H1 (cell line): ENCODE measurements at regions not wholly inside any gene's neighbourhood (a gene's known extent, or its start where the extent isn't known, plus 50 kb on each side); places are given as distances from the start of the nearest gene placed in this dataset.
A peak's percentile ranks its signal among the peaks of the same experiment; 100 is the strongest.

Source experiments
- CTCF ChIA-PET: fragments of 300-600 bp; sonication (Branson Sonifier 250); formaldehyde crosslinking; loops from one replicate; lab custom pipeline; 2021; ENCODE audit not compliant: partially characterized antibody; lab: Charles Lee
- POLR2A ChIA-PET: fragments of 300-600 bp; sonication (Branson Sonifier 250); formaldehyde crosslinking; loops from one replicate; lab custom pipeline; 2021; ENCODE audit warnings: inconsistent platforms; ENCODE audit not compliant: partially characterized antibody; lab: Charles Lee
- DNase-seq, 2 experiments: peaks; one replicate each; pipeline versions ENCODE4 v3.0.0 to v3.0.0-alpha.2; 2010 to 2022; ENCODE audit warnings: low spot score in 2 of 2, low read depth in 1 of 2, mixed read lengths in 1 of 2
- FAIRE-seq: peaks from 2 replicates; lab custom pipeline; 2011; peaks lifted over from hg19 to GRCh38; lab: Jason Lieb, UNC
- H2AFZ ChIP-seq: 2 replicates; pipeline ENCODE4 v1.8.1; 2012; ENCODE audit warnings: low read length, inconsistent platforms
- H2AK5ac ChIP-seq: 2 replicates; pipeline ENCODE4 v1.6.1; 2013; ENCODE audit warnings: low read depth, low read length
- H2BK120ac ChIP-seq: replicated peaks from 2 replicates; pipeline ENCODE3; 2013; ENCODE audit warnings: low read depth, low read length, inconsistent platforms
- H2BK12ac ChIP-seq: 2 replicates; pipeline ENCODE4 v1.6.1; 2013; ENCODE audit warnings: low read depth, low read length
- H2BK15ac ChIP-seq: 2 replicates; pipeline ENCODE4 v1.6.1; 2013; ENCODE audit warnings: low read length
- H2BK20ac ChIP-seq: 2 replicates; pipeline ENCODE4 v1.6.1; 2013; ENCODE audit warnings: low read length
- H2BK5ac ChIP-seq: 2 replicates; pipeline ENCODE4 v1.6.1; 2013; ENCODE audit warnings: low read depth, low read length
- H3K14ac ChIP-seq: 2 replicates; pipeline ENCODE4 v1.6.1; 2013; ENCODE audit warnings: inconsistent platforms; ENCODE audit not compliant: insufficient read length
- H3K18ac ChIP-seq: 2 replicates; pipeline ENCODE4 v1.6.1; 2013; ENCODE audit warnings: low read length; ENCODE audit errors: extremely low read depth
- H3K23ac ChIP-seq: 2 replicates; pipeline ENCODE4 v1.6.1; 2013; ENCODE audit warnings: inconsistent platforms; ENCODE audit not compliant: insufficient read length
- H3K23me2 ChIP-seq: 2 replicates; pipeline ENCODE4 v1.6.1; 2013; ENCODE audit warnings: low read depth, low read length
- H3K27ac ChIP-seq: 2 replicates; pipeline ENCODE4 v1.6.1; 2011; ENCODE audit warnings: low read depth, low read length, inconsistent platforms
- H3K27me3 ChIP-seq, 4 experiments: replicated peaks in 1 of 4; 1 replicate in 1 of 4; 2 replicates in 3 of 4; pipeline versions ENCODE4 v1.6.1 to v1.8.1; 2011 to 2013; ENCODE audit warnings: low read length in 3 of 4, mild to moderate bottlenecking in 3 of 4, inconsistent platforms in 2 of 4, mixed read lengths in 2 of 4, moderate library complexity in 1 of 4; ENCODE audit not compliant: control insufficient read depth in 3 of 4, insufficient read depth in 3 of 4; ENCODE audit errors: extremely low read depth in 1 of 4
- H3K36me3 ChIP-seq, 4 experiments: 2 replicates each; pipeline versions ENCODE4 v1.6.1 to v1.8.1; 2011 to 2013; ENCODE audit warnings: mild to moderate bottlenecking in 4 of 4, low read length in 3 of 4, moderate library complexity in 2 of 4, control low read depth in 1 of 4, inconsistent platforms in 1 of 4; ENCODE audit not compliant: insufficient read depth in 4 of 4, control insufficient read depth in 2 of 4
- H3K4ac ChIP-seq: replicated peaks from 2 replicates; pipeline ENCODE3; 2013; ENCODE audit warnings: low read length, low read depth, mixed read lengths, inconsistent platforms; ENCODE audit not compliant: insufficient read length
- H3K4me1 ChIP-seq, 4 experiments: replicated peaks in 1 of 4; 1 replicate in 1 of 4; 2 replicates in 3 of 4; pipeline versions ENCODE4 v1.6.1 to v1.8.1; 2011 to 2013; ENCODE audit warnings: low read length in 3 of 4, inconsistent platforms in 2 of 4, mixed read lengths in 1 of 4; ENCODE audit not compliant: insufficient read depth in 4 of 4, control insufficient read depth in 3 of 4
- H3K4me2 ChIP-seq, 2 experiments: 2 replicates each; pipeline versions ENCODE4 v1.6.1 to v1.8.1; 2011 to 2013; ENCODE audit warnings: low read depth in 2 of 2, low read length in 2 of 2, control low read depth in 1 of 2, inconsistent platforms in 1 of 2, mild to moderate bottlenecking in 1 of 2; ENCODE audit not compliant: insufficient read depth in 1 of 2
- H3K4me3 ChIP-seq, 4 experiments: fragments of 200-600, 300-600 bp in 1 of 4; sonication (generic), shearing (Covaris generic), sonication (Bioruptor Twin) in 1 of 4; 2 replicates each; pipeline versions ENCODE4 v1.5.1 to v1.8.1; 2011 to 2016; ENCODE audit warnings: low read length in 4 of 4, low read depth in 3 of 4, control low read depth in 2 of 4, inconsistent platforms in 2 of 4, mild to moderate bottlenecking in 2 of 4, mixed read lengths in 1 of 4, moderate library complexity in 1 of 4; ENCODE audit not compliant: insufficient read depth in 2 of 4; ENCODE audit errors: extremely low read depth in 1 of 4
- H3K56ac ChIP-seq: replicated peaks from 2 replicates; pipeline ENCODE3; 2013; ENCODE audit warnings: low read depth, mild to moderate bottlenecking, mixed read lengths, low read length, inconsistent platforms; ENCODE audit not compliant: insufficient read length
- H3K79me1 ChIP-seq: 2 replicates; pipeline ENCODE4 v1.6.1; 2013; ENCODE audit warnings: low read depth, low read length, control low read depth
- H3K79me2 ChIP-seq, 2 experiments: 2 replicates each; pipeline versions ENCODE4 v1.6.1 to v1.8.1; 2012 to 2013; ENCODE audit warnings: low read length in 2 of 2, mild to moderate bottlenecking in 2 of 2, inconsistent platforms in 1 of 2; ENCODE audit not compliant: insufficient read depth in 2 of 2, control insufficient read depth in 1 of 2
- H3K9ac ChIP-seq, 4 experiments: replicated peaks in 1 of 4; 1 replicate in 1 of 4; 2 replicates in 3 of 4; pipeline versions ENCODE4 v1.6.1 to v1.8.1; 2011 to 2013; ENCODE audit warnings: low read depth in 3 of 4, low read length in 3 of 4, control low read depth in 2 of 4, mild to moderate bottlenecking in 2 of 4, moderate library complexity in 2 of 4, inconsistent platforms in 1 of 4; ENCODE audit errors: extremely low read depth in 1 of 4
- H3K9me3 ChIP-seq, 2 experiments: 2 replicates each; pipeline versions ENCODE4 v1.6.1 to v1.8.1; 2012 to 2013; ENCODE audit warnings: mild to moderate bottlenecking in 2 of 2, moderate library complexity in 2 of 2, control low read depth in 1 of 2, inconsistent platforms in 1 of 2, low read depth in 1 of 2, low read length in 1 of 2, mixed read lengths in 1 of 2; ENCODE audit not compliant: insufficient read depth in 2 of 2
- H4K20me1 ChIP-seq, 2 experiments: replicated peaks in 1 of 2; 2 replicates each; pipeline versions ENCODE3 to v1.8.1; 2011 to 2013; ENCODE audit warnings: inconsistent platforms in 2 of 2, low read length in 2 of 2, mild to moderate bottlenecking in 1 of 2; ENCODE audit not compliant: insufficient read depth in 2 of 2, control insufficient read depth in 1 of 2
- H4K5ac ChIP-seq: 2 replicates; pipeline ENCODE4 v1.6.1; 2013; ENCODE audit warnings: low read length, low read depth, mixed read lengths, inconsistent platforms; ENCODE audit not compliant: insufficient read length
- H4K8ac ChIP-seq: 2 replicates; pipeline ENCODE4 v1.8.0; 2013; ENCODE audit warnings: mild to moderate bottlenecking, moderate library complexity, low read length, inconsistent platforms; ENCODE audit not compliant: insufficient read depth; ENCODE audit errors: extremely low read depth
- H4K91ac ChIP-seq: replicated peaks from 2 replicates; pipeline ENCODE3; 2013; ENCODE audit warnings: low read length, mixed read lengths, inconsistent platforms; ENCODE audit not compliant: insufficient read length
- ATF2 ChIP-seq: IDR thresholded peaks from 2 replicates; pipeline ENCODE4 v1.6.1; 2012; ENCODE audit warnings: low read length, inconsistent platforms
- BACH1 ChIP-seq: IDR thresholded peaks from 2 replicates; pipeline ENCODE4 v1.6.1; 2012; ENCODE audit warnings: low read length, improper control_type of control experiment
- CREB1 ChIP-seq: IDR thresholded peaks from 2 replicates; pipeline ENCODE4 v1.6.1; 2012; ENCODE audit warnings: inconsistent platforms
- E2F6 ChIP-seq: IDR thresholded peaks from 2 replicates; pipeline ENCODE4 v1.6.1; 2012; ENCODE audit warnings: inconsistent platforms
- JUND ChIP-seq: IDR thresholded peaks from 2 replicates; pipeline ENCODE4 v1.6.1; 2011; ENCODE audit warnings: mild to moderate bottlenecking, improper control_type of control experiment, low read length
- MAX ChIP-seq: IDR thresholded peaks from 2 replicates; pipeline ENCODE4 v1.6.1; 2012; ENCODE audit warnings: inconsistent platforms
- NANOG ChIP-seq: IDR thresholded peaks from 2 replicates; pipeline ENCODE4 v1.6.1; 2011; ENCODE audit warnings: low read length, low read depth, mild to moderate bottlenecking, inconsistent platforms; ENCODE audit not compliant: insufficient read depth, poor library complexity, severe bottlenecking
- RFX5 ChIP-seq: IDR thresholded peaks from 2 replicates; pipeline ENCODE4 v1.6.1; 2011; ENCODE audit warnings: low read depth, low read length, improper control_type of control experiment, borderline replicate concordance
- TEAD4 ChIP-seq: IDR thresholded peaks from 2 replicates; pipeline ENCODE4 v1.6.1; 2012; ENCODE audit warnings: low read depth, low read length, inconsistent platforms, mixed read lengths
- YY1 ChIP-seq: IDR thresholded peaks from 2 replicates; pipeline ENCODE4 v1.6.1; 2011; ENCODE audit warnings: low read depth, mild to moderate bottlenecking, low read length
- WGBS, 2 experiments: shearing (Covaris generic) in 1 of 2; methylation state at CpG; one replicate each; pipeline versions ENCODE4 v1.1.6 to v1.1.7; 2013 to 2015; ENCODE audit warnings: low lambda C conversion rate in 2 of 2, mixed read lengths in 2 of 2, inconsistent platforms in 1 of 2, low coverage in 1 of 2, missing lambda C conversion rate in 1 of 2; ENCODE audit not compliant: insufficient replicate concordance in 2 of 2, insufficient coverage in 1 of 2, insufficient read length in 1 of 2; ENCODE audit errors: extremely low coverage in 1 of 2, missing lambda C conversion rate in 1 of 2; 5-methylcytosine and 5-hydroxymethylcytosine counted together

GRCh38 chr3:127394984-127395662 lies 107.3 kb upstream of the PRR20G start:
- CTCF ChIA-PET = interaction anchor here (0.6 to 6.7 kb wide), 3 partner anchors 21 to 892 kb away, joined by 3 to 43 read pairs (median 4); no protein-coding TSS in a partner anchor
- 78% methylated on average over 15 of the region's 15 CpGs; no CpG with 5 or more reads in 1 of the 2 experiments for WGBS, 2 experiments
- DNase-seq = no peak
- TF ChIP-seq YY1 (no peak), RFX5 (no peak), E2F6 (peak; percentile 65), CREB1 (no peak), NANOG (no peak), ATF2 (no peak), BACH1 (no peak), JUND (no peak), TEAD4 (no peak), MAX (peak; percentile 53; the same call in 1 of the 2 replicates)

More at GRCh38 chr3:127394984-127395662, 107.3 kb upstream of the PRR20G start:
- H2BK15ac ChIP-seq = peak overlapping the region; percentile 2; the same call in 1 of the 2 replicates
- peaks cover 6 to 19% (median 14%) of the 10 kb centered on the region in 4 experiments for H3K4me1 ChIP-seq
- POLR2A ChIA-PET = interaction anchor here (0.8 to 1.2 kb wide), 3 partner anchors 14 to 55 kb away, joined by 3 read pairs; no protein-coding TSS in a partner anchor
- H3K18ac ChIP-seq = peak overlapping the region; percentile 52; the same call in 1 of the 2 replicates
- no peaks in the 10 kb centered on the region; a peak in 1 of 7 replicates for H3K27me3 ChIP-seq
- peak overlapping the region; percentile 90; the same call in 1 of the 2 replicates for H2BK12ac ChIP-seq
- no peak overlapping the region for H3K56ac ChIP-seq
- H2AK5ac ChIP-seq = no peak overlapping the region
- 0 out of 2 replicates have a peak overlapping the region, but pooled peaks have one; percentile 35 for H2BK20ac ChIP-seq
- no peaks in the 10 kb centered on the region for H3K79me1 ChIP-seq
- H2BK120ac ChIP-seq = no peak overlapping the region
- H3K23ac ChIP-seq = no peak overlapping the region
- no peak overlapping the region for H3K4me3 ChIP-seq
- FAIRE-seq = no peak
- H3K36me3 ChIP-seq = no peaks in the 10 kb centered on the region
- H3K9ac ChIP-seq = no peak overlapping the region
- peak overlapping the region; percentile 61 for H3K4ac ChIP-seq
- H4K5ac ChIP-seq = no peak overlapping the region
- 0 out of 4 replicates have a peak, but pooled peaks cover 0 to 2% of the 10 kb centered on the region in 2 experiments for H3K9me3 ChIP-seq
- H2BK5ac ChIP-seq = peak overlapping the region; percentile 63; the same call in 1 of the 2 replicates
- H3K27ac ChIP-seq = no peak overlapping the region
- H3K23me2 ChIP-seq = no peaks in the 10 kb centered on the region
- no peaks in the 10 kb centered on the region for H4K20me1 ChIP-seq
- no peak overlapping the region for H2AFZ ChIP-seq
- peak overlapping the region in 1 of 2 experiments; percentile 43; a peak in 1 of 4 replicates for H3K4me2 ChIP-seq
- peak overlapping the region; percentile 28; the same call in 1 of the 2 replicates for H4K8ac ChIP-seq
- H3K14ac ChIP-seq = no peak overlapping the region
- H3K79me2 ChIP-seq = no peaks in the 10 kb centered on the region
- H4K91ac ChIP-seq = peak overlapping the region; percentile 67
